ENCODE measurements at regions not wholly inside any gene's neighbourhood (a gene's known extent, or its start where the extent isn't known, plus 50 kb on each side); places are given as distances from the start of the nearest gene placed in this dataset.
"Not testable (repeated sequence)": the region's sequence is repeated elsewhere in the genome, so short reads cannot be mapped to it uniquely, and the experiment has no call there.

DNA sequence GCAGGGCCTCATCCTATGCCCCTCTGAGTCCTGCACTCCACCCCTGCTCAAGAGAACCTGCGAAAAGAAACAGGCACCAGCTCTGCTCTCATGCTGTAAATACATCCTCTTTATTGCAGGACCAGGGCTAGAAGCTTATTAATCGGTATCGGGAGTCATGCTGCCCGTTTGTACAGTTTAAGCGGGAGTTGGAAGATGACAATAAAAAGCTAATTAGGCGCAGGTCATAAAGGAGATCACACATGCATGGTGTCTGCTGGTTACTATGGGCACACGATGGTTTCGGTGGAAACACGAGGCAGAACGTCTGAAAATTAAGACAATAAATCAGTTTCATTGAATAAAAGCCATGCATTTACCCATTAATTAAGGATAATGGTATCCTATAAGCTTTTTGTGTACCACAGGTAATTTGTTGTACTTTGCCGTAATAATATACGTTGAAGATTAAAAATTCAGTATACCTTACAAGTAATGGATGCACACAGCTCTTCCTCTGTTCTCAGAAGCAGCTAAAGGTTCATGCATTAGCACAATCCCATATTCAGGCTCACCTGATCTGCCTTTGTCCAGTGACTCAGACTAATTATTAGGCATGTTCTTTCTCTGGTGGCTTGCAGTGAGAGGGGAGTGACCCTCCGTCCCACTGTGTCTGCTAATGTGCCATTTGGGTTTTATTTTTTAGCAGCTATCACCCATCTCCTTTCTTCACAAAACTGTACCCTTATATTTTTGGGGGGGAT lies 406.0 kb downstream of the TSHZ3 start:
- no peak for DNase-seq (ENCODE audit: low read depth)
- TF ChIP-seq, protein P1, sequence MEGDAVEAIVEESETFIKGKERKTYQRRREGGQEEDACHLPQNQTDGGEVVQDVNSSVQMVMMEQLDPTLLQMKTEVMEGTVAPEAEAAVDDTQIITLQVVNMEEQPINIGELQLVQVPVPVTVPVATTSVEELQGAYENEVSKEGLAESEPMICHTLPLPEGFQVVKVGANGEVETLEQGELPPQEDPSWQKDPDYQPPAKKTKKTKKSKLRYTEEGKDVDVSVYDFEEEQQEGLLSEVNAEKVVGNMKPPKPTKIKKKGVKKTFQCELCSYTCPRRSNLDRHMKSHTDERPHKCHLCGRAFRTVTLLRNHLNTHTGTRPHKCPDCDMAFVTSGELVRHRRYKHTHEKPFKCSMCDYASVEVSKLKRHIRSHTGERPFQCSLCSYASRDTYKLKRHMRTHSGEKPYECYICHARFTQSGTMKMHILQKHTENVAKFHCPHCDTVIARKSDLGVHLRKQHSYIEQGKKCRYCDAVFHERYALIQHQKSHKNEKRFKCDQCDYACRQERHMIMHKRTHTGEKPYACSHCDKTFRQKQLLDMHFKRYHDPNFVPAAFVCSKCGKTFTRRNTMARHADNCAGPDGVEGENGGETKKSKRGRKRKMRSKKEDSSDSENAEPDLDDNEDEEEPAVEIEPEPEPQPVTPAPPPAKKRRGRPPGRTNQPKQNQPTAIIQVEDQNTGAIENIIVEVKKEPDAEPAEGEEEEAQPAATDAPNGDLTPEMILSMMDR (IDR thresholded peaks at IDR 0.05; ENCODE audit: control insufficient read depth, insufficient read depth, low read depth, low read length, missing control alignments), result no peak
- H3K4me3 ChIP-seq (ENCODE audit: control insufficient read depth, low read depth, low read length), result no peak overlapping the region

DNA sequence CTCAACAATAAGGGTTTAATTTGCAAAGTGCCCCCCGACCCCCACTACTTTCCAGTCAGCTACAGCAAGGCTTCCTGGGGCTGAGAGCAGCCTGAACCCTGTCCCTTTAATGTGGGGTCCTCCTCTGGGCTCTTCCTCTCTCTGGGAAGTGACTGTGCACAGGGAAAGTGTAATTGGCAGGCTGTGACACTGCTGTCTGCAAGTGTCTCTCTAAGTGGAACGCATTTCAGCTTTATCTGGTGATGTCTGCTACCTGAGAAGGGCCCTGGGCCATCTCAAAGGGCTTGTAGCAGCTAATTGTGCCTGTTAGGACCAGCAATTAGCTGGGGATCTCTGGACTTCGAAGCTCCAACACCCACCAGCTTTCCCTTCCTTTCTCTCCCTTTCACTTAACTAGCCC lies 406.6 kb downstream of the TSHZ3 start:
- TF ChIP-seq, protein P1 (IDR thresholded peaks at IDR 0.05; ENCODE audit: control insufficient read depth, insufficient read depth, low read depth, low read length, missing control alignments), result no peak
- no peak overlapping the region for H3K4me3 ChIP-seq (ENCODE audit: control insufficient read depth, low read depth, low read length)
- DNase-seq (ENCODE audit: low read depth), result no peak

DNA sequence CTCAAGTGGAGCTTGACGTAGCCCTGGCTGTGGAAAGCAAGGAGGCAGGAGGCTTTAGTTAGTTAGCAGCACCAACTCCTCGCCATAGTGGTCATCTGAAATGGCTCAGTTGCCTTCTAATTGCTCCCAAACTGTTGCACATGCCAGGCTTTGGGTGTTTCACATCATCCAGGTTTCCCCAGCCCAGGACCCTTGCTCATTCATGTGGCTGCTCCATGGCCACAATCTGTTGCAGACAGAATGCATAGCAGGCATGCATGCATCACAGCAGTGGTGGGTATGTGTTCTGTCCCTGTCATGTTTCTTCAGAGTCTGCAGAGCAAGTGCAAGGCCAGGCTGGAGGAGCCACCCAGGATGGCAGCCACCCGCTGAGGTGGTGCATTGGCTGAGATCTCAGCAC lies 407.6 kb downstream of the TSHZ3 start:
- H3K4me3 ChIP-seq (ENCODE audit: control insufficient read depth, low read depth, low read length), result no peak overlapping the region
- TF ChIP-seq, protein P1 (IDR thresholded peaks at IDR 0.05; ENCODE audit: control insufficient read depth, insufficient read depth, low read depth, low read length, missing control alignments), result no peak
- DNase-seq (ENCODE audit: low read depth), result no peak

DNA sequence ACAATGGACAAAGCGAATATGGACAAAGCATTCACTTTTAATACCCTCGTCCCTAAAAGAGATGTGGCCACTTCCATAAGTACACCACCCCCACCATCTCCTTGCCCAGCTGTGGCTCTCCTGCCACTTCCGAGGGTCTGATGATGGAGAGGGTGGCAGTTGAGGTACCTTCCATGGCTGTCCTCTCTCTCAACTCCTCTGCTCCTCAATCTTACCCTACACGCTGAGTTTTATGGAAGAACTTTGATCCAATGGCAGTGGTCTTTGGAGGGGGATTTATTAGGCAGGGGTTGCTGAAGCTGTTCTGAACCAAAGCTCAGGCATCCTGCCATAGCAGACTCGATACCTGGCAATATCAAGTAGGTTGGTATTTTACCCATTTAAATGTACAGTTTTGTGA lies 413.0 kb downstream of the TSHZ3 start:
- no peak overlapping the region for H3K4me3 ChIP-seq (ENCODE audit: control insufficient read depth, low read depth, low read length)
- no peak for DNase-seq (ENCODE audit: low read depth)
- TF ChIP-seq, protein P1 (IDR thresholded peaks at IDR 0.05; ENCODE audit: control insufficient read depth, insufficient read depth, low read depth, low read length, missing control alignments), result no peak

DNA sequence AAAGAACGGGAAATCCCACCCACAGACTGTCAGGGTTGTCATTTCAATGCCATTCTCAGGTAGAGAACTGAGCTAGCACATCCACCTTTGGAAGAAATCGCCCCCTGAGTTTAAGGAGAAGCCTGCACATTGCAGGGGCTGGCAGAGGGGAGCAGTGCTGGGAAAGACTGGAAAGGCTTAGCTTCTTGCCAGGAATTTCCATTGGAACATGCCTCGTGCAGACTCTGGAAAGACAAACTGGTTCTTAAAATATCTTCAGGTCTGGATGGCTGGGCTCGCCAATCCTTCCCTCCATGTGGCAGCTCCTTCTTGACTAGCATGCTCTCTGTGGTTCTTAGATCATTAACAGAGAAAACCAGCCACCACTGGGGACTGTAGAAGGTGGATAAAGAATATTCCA lies 414.1 kb downstream of the TSHZ3 start:
- H3K4me3 ChIP-seq (ENCODE audit: control insufficient read depth, low read depth, low read length), result no peak overlapping the region
- TF ChIP-seq, protein P1 (IDR thresholded peaks at IDR 0.05; ENCODE audit: control insufficient read depth, insufficient read depth, low read depth, low read length, missing control alignments), result no peak
- no peak for DNase-seq (ENCODE audit: low read depth)

DNA sequence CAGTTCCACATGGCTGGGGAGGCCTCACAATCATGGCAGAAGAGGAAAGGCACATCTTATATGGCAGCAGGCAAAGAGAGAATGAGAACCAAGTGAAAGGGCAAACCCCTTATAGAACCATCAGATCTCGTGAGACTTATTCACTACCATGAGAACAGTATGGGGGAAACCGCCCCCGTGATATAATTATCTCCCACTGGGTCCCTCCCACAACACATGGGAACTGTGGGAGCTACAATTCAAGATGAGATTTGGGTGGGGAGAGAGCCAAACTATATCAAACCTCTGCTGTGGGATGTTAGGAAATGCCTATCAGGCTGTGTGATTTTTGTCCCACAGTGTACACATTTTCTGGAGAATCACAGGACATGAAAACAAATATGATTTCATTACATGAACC lies 415.8 kb downstream of the TSHZ3 start:
- H3K4me3 ChIP-seq (ENCODE audit: control insufficient read depth, low read depth, low read length); DNase-seq (ENCODE audit: low read depth): not testable (repeated sequence)

DNA sequence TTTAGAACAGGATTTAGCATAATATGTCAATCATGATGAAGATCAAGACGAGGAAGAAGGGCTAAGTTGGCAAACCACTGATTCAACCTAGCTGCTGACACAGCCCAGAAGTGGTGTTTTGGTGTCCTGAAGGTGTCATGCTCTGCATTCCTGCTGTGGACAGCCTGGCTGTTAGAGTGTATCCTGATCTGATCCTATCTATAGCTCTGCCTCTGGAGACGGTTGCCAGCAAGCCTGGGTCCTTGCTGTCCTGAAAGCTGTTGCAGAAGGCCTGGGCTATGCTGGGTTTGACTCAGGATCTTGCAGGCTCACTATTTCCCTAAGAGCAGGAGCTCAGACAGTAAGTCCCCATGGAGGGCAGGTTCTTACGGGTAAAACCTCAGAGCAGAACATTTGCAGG lies 416.4 kb downstream of the TSHZ3 start:
- TF ChIP-seq, protein P1 (IDR thresholded peaks at IDR 0.05; ENCODE audit: control insufficient read depth, insufficient read depth, low read depth, low read length, missing control alignments), result no peak
- no peak overlapping the region for H3K4me3 ChIP-seq (ENCODE audit: control insufficient read depth, low read depth, low read length)
- no peak for DNase-seq (ENCODE audit: low read depth)
